CD8-positive, alpha-beta memory T cell (primary cell): ENCODE measurements at regions not wholly inside any gene's neighbourhood (a gene's known extent, or its start where the extent isn't known, plus 50 kb on each side); places are given as distances from the start of the nearest gene placed in this dataset.

ENCODE experiments used
- CTCF ChIA-PET: fragments of 350-600 bp; sonication (Branson Sonifier 250); formaldehyde crosslinking; loops from one replicate; lab custom pipeline; 2021; ENCODE audit warnings: antibody characterized with exemption; lab: Charles Lee
- POLR2A ChIA-PET: fragments of 350-600 bp; sonication (Branson Sonifier 250); formaldehyde crosslinking; loops from one replicate; lab custom pipeline; 2021; ENCODE audit warnings: antibody characterized with exemption; lab: Charles Lee
- DNase-seq, 5 donors: peaks; one replicate each; pipeline versions ENCODE4 v3.0.0 to v3.0.0-alpha.2; 2020 to 2022; ENCODE audit warnings: mixed read lengths in 1 of 5
- H3K27ac ChIP-seq: one replicate; pipeline ENCODE4 v1.7.0; 2013; ENCODE audit warnings: low read depth, mild to moderate bottlenecking, low read length, moderate library complexity
- H3K27me3 ChIP-seq: 2 replicates; pipeline ENCODE4 v1.7.0; 2013; ENCODE audit warnings: low read length, mild to moderate bottlenecking; ENCODE audit not compliant: insufficient read depth, poor library complexity, severe bottlenecking
- H3K36me3 ChIP-seq: 2 replicates; pipeline ENCODE4 v1.7.0; 2013; ENCODE audit warnings: mild to moderate bottlenecking, low read length, moderate library complexity; ENCODE audit not compliant: insufficient read depth
- H3K4me1 ChIP-seq: 2 replicates; pipeline ENCODE4 v1.7.0; 2013; ENCODE audit warnings: mild to moderate bottlenecking, low read length, moderate library complexity; ENCODE audit not compliant: insufficient read depth
- H3K4me3 ChIP-seq: 2 replicates; pipeline ENCODE4 v1.7.0; 2013; ENCODE audit warnings: mild to moderate bottlenecking, low read length
- H3K9me3 ChIP-seq: 2 replicates; pipeline ENCODE4 v1.7.0; 2013; ENCODE audit warnings: mild to moderate bottlenecking, low read length
- H3K27ac Mint-ChIP-seq, 8 donors: one replicate each; pipeline ENCODE4 v1.8.0; 2020 to 2021; ENCODE audit warnings: mixed read lengths in 8 of 8, mild to moderate bottlenecking in 6 of 8, inconsistent platforms in 3 of 8, moderate library complexity in 3 of 8
- H3K27me3 Mint-ChIP-seq, 2 donors: one replicate each; pipeline ENCODE4 v1.8.0; 2020 to 2021; ENCODE audit warnings: mixed read lengths in 2 of 2, mild to moderate bottlenecking in 1 of 2, moderate library complexity in 1 of 2
- H3K36me3 Mint-ChIP-seq, 3 donors: one replicate each; pipeline ENCODE4 v1.8.0; 2020 to 2021; ENCODE audit warnings: mixed read lengths in 3 of 3, inconsistent platforms in 1 of 3, mild to moderate bottlenecking in 1 of 3
- H3K4me1 Mint-ChIP-seq, 3 donors: one replicate each; pipeline ENCODE4 v1.8.0; 2020 to 2021; ENCODE audit warnings: mixed read lengths in 3 of 3, inconsistent platforms in 1 of 3, mild to moderate bottlenecking in 1 of 3
- H3K4me3 Mint-ChIP-seq, 7 donors: one replicate each; pipeline ENCODE4 v1.8.0; 2020 to 2021; ENCODE audit warnings: mixed read lengths in 7 of 7, mild to moderate bottlenecking in 6 of 7, moderate library complexity in 4 of 7, inconsistent platforms in 2 of 7
- H3K9me3 Mint-ChIP-seq, 5 donors: one replicate each; pipeline ENCODE4 v1.8.0; 2020 to 2022; ENCODE audit warnings: mixed read lengths in 5 of 5, mild to moderate bottlenecking in 3 of 5, moderate library complexity in 2 of 5, inconsistent platforms in 1 of 5

- CTCF ChIA-PET: no interaction called here
- Histone ChIP-seq H3K4me1 (no peaks in the 10 kb centered on the region), H3K27ac (no peak overlapping the region), H3K9me3 (no peaks in the 10 kb centered on the region), H3K4me3 (no peak overlapping the region), H3K27me3 (no peaks in the 10 kb centered on the region), H3K36me3 (no peaks in the 10 kb centered on the region)
- Mint-ChIP-seq H3K27ac (no peak overlapping the region), H3K4me1 (no peaks in the 10 kb centered on the region), H3K36me3 (no peaks in the 10 kb centered on the region), H3K27me3 (no peaks in the 10 kb centered on the region), H3K9me3 (peaks cover 0 to 4% (median 2%) of the 10 kb centered on the region in 5 donors), H3K4me3 (no peak overlapping the region)
- POLR2A ChIA-PET: no interaction called here
- DNase-seq: no peak
Measured at GRCh38 chr18:78295262-78295661, 684.4 kb upstream of the SALL3 start.

- peaks cover 0 to 4% (median 2%) of the 10 kb centered on the region in 5 donors for H3K9me3 Mint-ChIP-seq
- no peaks in the 10 kb centered on the region for H3K4me1 Mint-ChIP-seq
- Histone ChIP-seq H3K27ac (no peak overlapping the region), H3K4me3 (no peak overlapping the region), H3K4me1 (no peaks in the 10 kb centered on the region), H3K9me3 (no peaks in the 10 kb centered on the region), H3K36me3 (no peaks in the 10 kb centered on the region), H3K27me3 (no peaks in the 10 kb centered on the region)
- POLR2A ChIA-PET: no interaction called here
- H3K27ac Mint-ChIP-seq: no peak overlapping the region
- H3K36me3 Mint-ChIP-seq: no peaks in the 10 kb centered on the region
- H3K4me3 Mint-ChIP-seq: no peak overlapping the region
- CTCF ChIA-PET: no interaction called here
- no peak for DNase-seq
- no peaks in the 10 kb centered on the region for H3K27me3 Mint-ChIP-seq
Measured at GRCh38 chr18:78296166-78296565, 683.5 kb upstream of the SALL3 start.

GRCh38 chr18:78297048-78297447 is 682.6 kb upstream of the SALL3 start:
- Mint-ChIP-seq H3K27ac (no peak overlapping the region), H3K4me1 (no peaks in the 10 kb centered on the region), H3K4me3 (no peak overlapping the region), H3K36me3 (no peaks in the 10 kb centered on the region), H3K9me3 (peaks cover 0 to 4% (median 0%) of the 10 kb centered on the region in 5 donors), H3K27me3 (no peaks in the 10 kb centered on the region)
- ChIA-PET POLR2A (no interaction called here), CTCF (no interaction called here)
- H3K4me1 ChIP-seq: no peaks in the 10 kb centered on the region
- no peaks in the 10 kb centered on the region for H3K27me3 ChIP-seq
- no peak overlapping the region for H3K27ac ChIP-seq
- H3K9me3 ChIP-seq: no peaks in the 10 kb centered on the region
- no peak for DNase-seq
- H3K36me3 ChIP-seq: no peaks in the 10 kb centered on the region
- H3K4me3 ChIP-seq: no peak overlapping the region

GRCh38 chr18:78303519-78304191 is 676.0 kb upstream of the SALL3 start:
- Mint-ChIP-seq H3K36me3 (no peaks in the 10 kb centered on the region), H3K27me3 (peaks cover under 1 to 3% of the 10 kb centered on the region in 2 donors), H3K9me3 (peaks cover 0 to 3% (median 0%) of the 10 kb centered on the region in 5 donors), H3K27ac (peak overlapping the region in 1 of 8 donors; percentile 50), H3K4me1 (no peaks in the 10 kb centered on the region), H3K4me3 (no peak overlapping the region)
- Histone ChIP-seq H3K36me3 (no peaks in the 10 kb centered on the region), H3K27me3 (no peaks in the 10 kb centered on the region), H3K9me3 (no peaks in the 10 kb centered on the region), H3K4me3 (no peak overlapping the region), H3K27ac (no peak overlapping the region), H3K4me1 (no peaks in the 10 kb centered on the region)
- POLR2A ChIA-PET: no interaction called here
- CTCF ChIA-PET: no interaction called here
- no peak for DNase-seq

GRCh38 chr18:78304192-78305164 is 675.1 kb upstream of the SALL3 start:
- no peaks in the 10 kb centered on the region for H3K4me1 Mint-ChIP-seq
- Histone ChIP-seq H3K9me3 (no peaks in the 10 kb centered on the region), H3K36me3 (no peaks in the 10 kb centered on the region), H3K4me1 (no peaks in the 10 kb centered on the region), H3K27ac (no peak overlapping the region), H3K27me3 (no peaks in the 10 kb centered on the region), H3K4me3 (no peak overlapping the region)
- peaks cover 3% of the 10 kb centered on the region in 2 donors for H3K27me3 Mint-ChIP-seq
- H3K27ac Mint-ChIP-seq: peak overlapping the region in 1 of 8 donors; percentile 50
- POLR2A ChIA-PET: no interaction called here
- H3K4me3 Mint-ChIP-seq: no peak overlapping the region
- peaks cover 0 to 5% (median 0%) of the 10 kb centered on the region in 5 donors for H3K9me3 Mint-ChIP-seq
- no peak for DNase-seq
- H3K36me3 Mint-ChIP-seq: no peaks in the 10 kb centered on the region
- CTCF ChIA-PET: no interaction called here

- ChIA-PET CTCF (no interaction called here), POLR2A (no interaction called here)
- no peaks in the 10 kb centered on the region for H3K4me1 ChIP-seq
- Mint-ChIP-seq H3K36me3 (no peaks in the 10 kb centered on the region), H3K4me1 (no peaks in the 10 kb centered on the region), H3K9me3 (peaks cover 0 to 5% (median 0%) of the 10 kb centered on the region in 5 donors), H3K27me3 (peaks cover 3% of the 10 kb centered on the region in 2 donors), H3K27ac (no peak overlapping the region), H3K4me3 (no peak overlapping the region)
- H3K36me3 ChIP-seq: no peaks in the 10 kb centered on the region
- H3K27me3 ChIP-seq: no peaks in the 10 kb centered on the region
- no peaks in the 10 kb centered on the region for H3K9me3 ChIP-seq
- no peak for DNase-seq
- no peak overlapping the region for H3K27ac ChIP-seq
- H3K4me3 ChIP-seq: no peak overlapping the region
Measured at GRCh38 chr18:78305789-78306188, 673.8 kb upstream of the SALL3 start.

GRCh38 chr18:78309307-78309706 is 670.3 kb upstream of the SALL3 start:
- H3K4me1 Mint-ChIP-seq: no peaks in the 10 kb centered on the region
- H3K4me3 Mint-ChIP-seq: no peak overlapping the region
- Histone ChIP-seq H3K9me3 (no peaks in the 10 kb centered on the region), H3K36me3 (no peaks in the 10 kb centered on the region), H3K4me1 (no peaks in the 10 kb centered on the region), H3K4me3 (no peak overlapping the region), H3K27me3 (no peaks in the 10 kb centered on the region), H3K27ac (no peak overlapping the region)
- ChIA-PET POLR2A (no interaction called here), CTCF (no interaction called here)
- H3K27ac Mint-ChIP-seq: no peak overlapping the region
- no peak for DNase-seq
- H3K9me3 Mint-ChIP-seq: peaks cover 0 to 7% (median 5%) of the 10 kb centered on the region in 5 donors
- H3K27me3 Mint-ChIP-seq: peaks cover 1 to 3% of the 10 kb centered on the region in 2 donors
- no peaks in the 10 kb centered on the region for H3K36me3 Mint-ChIP-seq

- Mint-ChIP-seq H3K27ac (no peak overlapping the region), H3K36me3 (no peaks in the 10 kb centered on the region), H3K4me1 (no peaks in the 10 kb centered on the region), H3K9me3 (peaks cover 0 to 7% (median 5%) of the 10 kb centered on the region in 5 donors), H3K4me3 (no peak overlapping the region), H3K27me3 (peaks cover under 1 to 3% of the 10 kb centered on the region in 2 donors)
- Histone ChIP-seq H3K4me3 (no peak overlapping the region), H3K36me3 (no peaks in the 10 kb centered on the region), H3K4me1 (no peaks in the 10 kb centered on the region), H3K9me3 (no peaks in the 10 kb centered on the region), H3K27ac (no peak overlapping the region), H3K27me3 (no peaks in the 10 kb centered on the region)
- ChIA-PET POLR2A (no interaction called here), CTCF (no interaction called here)
- DNase-seq: no peak
Measured at GRCh38 chr18:78309924-78310323, 669.7 kb upstream of the SALL3 start.
